GM18517 (cell line): ENCODE measurements at regions not wholly inside any gene's neighbourhood (a gene's known extent, or its start where the extent isn't known, plus 50 kb on each side); places are given as distances from the start of the nearest gene placed in this dataset.

Experiments used
- ATAC-seq: cut with Tn5 transposase; IDR thresholded peaks from one replicate; pipeline ENCODE4 v1.9.1; 2021; ENCODE audit warnings: mild to moderate bottlenecking, moderate library complexity; ENCODE audit not compliant: unreplicated experiment

- ATAC-seq = no peak
Measured at GRCh38 chr7:131903315-131903714, 346.9 kb upstream of the PODXL start.

GRCh38 chr7:131900785-131901287 is 344.4 kb upstream of the PODXL start:
- no peak for ATAC-seq

GRCh38 chr7:131899271-131900030 is 343.0 kb upstream of the PODXL start:
- ATAC-seq = no peak

- no peak for ATAC-seq
Measured at GRCh38 chr7:131898418-131898817, 342.0 kb upstream of the PODXL start.

- ATAC-seq = no peak
Measured at GRCh38 chr7:131897790-131898165, 341.4 kb upstream of the PODXL start.

- ATAC-seq = no peak
Measured at GRCh38 chr7:131897016-131897789, 340.8 kb upstream of the PODXL start.

GRCh38 chr7:131896165-131896863 is 339.9 kb upstream of the PODXL start:
- ATAC-seq = no peak

GRCh38 chr7:131895541-131896164 is 339.2 kb upstream of the PODXL start:
- ATAC-seq = no peak

GRCh38 chr7:131893631-131894340 is 337.4 kb upstream of the PODXL start:
- ATAC-seq = no peak

GRCh38 chr7:131890176-131890575 is 333.7 kb upstream of the PODXL start:
- ATAC-seq = no peak

- no peak for ATAC-seq
Measured at GRCh38 chr7:131889572-131890150, 333.2 kb upstream of the PODXL start.

GRCh38 chr7:131883769-131884168 is 327.3 kb upstream of the PODXL start:
- ATAC-seq = no peak

- no peak for ATAC-seq
Measured at GRCh38 chr7:131883196-131883595, 326.8 kb upstream of the PODXL start.

GRCh38 chr7:131882321-131882720 is 325.9 kb upstream of the PODXL start:
- no peak for ATAC-seq

- no peak for ATAC-seq
Measured at GRCh38 chr7:131880078-131880477, 323.6 kb upstream of the PODXL start.

- ATAC-seq = no peak
Measured at GRCh38 chr7:131879424-131879823, 323.0 kb upstream of the PODXL start.

GRCh38 chr7:131878777-131879176 is 322.3 kb upstream of the PODXL start:
- ATAC-seq = no peak

GRCh38 chr7:131873581-131873980 is 317.2 kb upstream of the PODXL start:
- ATAC-seq = no peak

- ATAC-seq = no peak
Measured at GRCh38 chr7:131869986-131870385, 313.6 kb upstream of the PODXL start.
